NCI-H2196 (cell line): ENCODE measurements at regions not wholly inside any gene's neighbourhood (a gene's known extent, or its start where the extent isn't known, plus 50 kb on each side); places are given as distances from the start of the nearest gene placed in this dataset.

Source experiments
- DNase-seq: peaks from one replicate; lab custom pipeline; 2025; ENCODE audit not compliant: unreplicated experiment; lab: John Stamatoyannopoulos, UW

- no peak for DNase-seq
These were observed 54.5 kb upstream of the PRICKLE1 start for GRCh38 chr12:42643881-42644579.

DNA sequence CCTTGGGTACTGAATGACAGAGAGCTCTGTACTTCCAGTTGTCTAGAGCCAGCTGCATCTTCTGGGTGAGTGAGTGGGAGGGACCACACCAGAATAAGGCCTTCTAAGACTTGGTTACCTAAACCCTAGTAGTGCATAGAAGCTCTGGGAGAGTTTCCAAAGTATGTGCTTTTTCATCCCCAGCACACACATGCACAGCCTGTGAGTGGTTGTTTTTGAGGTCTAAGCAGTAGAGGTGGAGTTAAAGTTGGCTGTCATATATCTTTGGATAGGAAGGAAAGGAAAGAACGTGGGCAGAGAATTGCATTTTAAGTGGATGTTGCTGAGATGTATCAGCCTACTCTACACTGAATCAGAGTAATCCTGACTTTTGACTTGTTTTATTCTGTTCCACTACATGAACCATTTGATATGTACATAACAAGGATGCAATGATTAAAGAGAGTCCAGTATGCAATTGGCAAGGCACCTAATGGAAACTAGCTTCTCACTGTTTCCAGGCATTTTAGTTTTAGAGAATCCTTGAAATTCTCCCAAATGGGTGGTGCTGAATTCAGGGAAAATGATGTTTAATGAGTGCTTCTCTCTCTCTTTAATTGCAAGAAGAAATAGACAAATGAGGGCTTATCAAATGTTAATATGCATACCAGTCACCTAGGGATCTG is 51.8 kb upstream of the PRICKLE1 start:
- no peak for DNase-seq

DNA sequence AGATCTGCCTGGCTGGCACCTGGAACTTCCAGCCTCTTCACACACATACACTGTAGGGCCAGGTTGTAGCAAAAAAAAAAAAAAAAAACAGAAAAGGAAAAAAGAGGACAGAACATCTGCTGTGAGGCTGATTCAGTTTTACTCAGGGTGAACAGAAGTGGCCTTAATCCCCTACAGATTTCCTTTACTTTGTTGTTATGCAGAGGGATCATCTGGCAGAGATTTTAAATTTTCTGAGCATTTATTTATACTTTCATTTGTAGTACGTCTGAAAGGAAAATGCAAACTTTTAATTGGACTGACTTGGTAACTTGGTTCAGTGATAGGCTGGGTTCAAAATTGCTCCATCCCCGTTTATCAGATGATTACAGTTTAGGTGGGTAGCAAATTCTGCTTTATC is 50.8 kb upstream of the PRICKLE1 start:
- no peak for DNase-seq

DNA sequence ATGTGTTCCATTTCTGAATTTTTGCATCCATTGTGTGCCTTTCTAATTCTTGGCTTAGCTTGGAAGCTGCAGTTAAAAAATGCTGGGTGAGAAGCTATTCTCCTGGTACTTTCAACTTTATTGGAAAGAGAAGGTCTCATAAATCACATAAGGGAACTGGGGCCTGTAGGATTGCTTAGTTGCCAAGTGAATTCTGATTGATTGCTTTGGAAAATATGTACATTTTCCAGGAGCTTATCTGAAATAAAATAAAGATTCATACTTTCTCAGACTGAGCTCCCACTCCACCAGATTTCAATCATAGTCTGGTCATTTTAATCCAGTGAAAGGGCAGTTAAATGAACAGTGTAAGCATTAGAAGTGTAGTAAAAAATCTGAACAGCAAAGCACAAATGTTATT is 50.0 kb upstream of the PRICKLE1 start:
- DNase-seq, result no peak
